GM18499 (cell line): ENCODE measurements at regions not wholly inside any gene's neighbourhood (a gene's known extent, or its start where the extent isn't known, plus 50 kb on each side); places are given as distances from the start of the nearest gene placed in this dataset.

Experiments
- ATAC-seq: cut with Tn5 transposase; IDR thresholded peaks from one replicate; pipeline ENCODE4 v1.9.1; 2021; ENCODE audit warnings: moderate number of reproducible peaks; ENCODE audit not compliant: insufficient read depth, unreplicated experiment

DNA sequence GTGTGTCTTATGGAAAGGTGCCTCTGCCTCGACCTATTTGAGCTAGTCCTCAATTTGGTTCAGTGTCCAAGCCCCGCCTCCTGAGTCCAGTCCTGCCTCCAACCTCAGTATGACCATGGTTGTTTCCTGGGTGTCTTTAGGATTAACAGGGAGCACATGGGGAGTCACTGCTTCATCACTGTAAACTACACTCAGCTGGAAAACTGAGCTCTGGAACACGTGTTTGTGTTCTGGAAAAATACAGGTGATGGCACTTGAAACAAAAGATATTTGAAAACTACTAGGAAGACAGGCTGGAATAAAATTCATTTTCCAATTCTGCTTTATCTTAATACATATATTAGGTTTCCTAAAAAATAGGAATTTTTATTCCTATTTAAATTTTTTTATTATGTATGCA is 1187.3 kb upstream of the TMEM132C start:
- ATAC-seq = no peak

DNA sequence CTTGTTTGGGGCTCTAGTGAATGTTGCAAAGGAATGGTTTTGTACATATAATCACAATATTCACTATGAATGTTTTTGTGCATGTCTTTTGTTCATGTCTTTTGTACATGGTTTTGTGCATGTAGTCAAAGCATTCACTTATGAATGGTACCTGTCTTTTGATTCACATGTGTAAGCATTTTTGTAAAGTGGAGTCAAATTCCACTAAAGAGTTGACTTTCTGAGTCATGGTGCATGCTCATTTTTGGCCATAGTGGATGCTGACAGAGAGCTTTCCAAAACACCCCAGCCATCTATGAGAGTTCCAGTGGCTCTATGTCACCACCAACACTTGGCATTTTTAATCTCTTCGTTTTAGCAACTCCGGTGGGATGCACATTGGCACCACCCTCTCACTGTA is 1185.9 kb upstream of the TMEM132C start:
- ATAC-seq = no peak

DNA sequence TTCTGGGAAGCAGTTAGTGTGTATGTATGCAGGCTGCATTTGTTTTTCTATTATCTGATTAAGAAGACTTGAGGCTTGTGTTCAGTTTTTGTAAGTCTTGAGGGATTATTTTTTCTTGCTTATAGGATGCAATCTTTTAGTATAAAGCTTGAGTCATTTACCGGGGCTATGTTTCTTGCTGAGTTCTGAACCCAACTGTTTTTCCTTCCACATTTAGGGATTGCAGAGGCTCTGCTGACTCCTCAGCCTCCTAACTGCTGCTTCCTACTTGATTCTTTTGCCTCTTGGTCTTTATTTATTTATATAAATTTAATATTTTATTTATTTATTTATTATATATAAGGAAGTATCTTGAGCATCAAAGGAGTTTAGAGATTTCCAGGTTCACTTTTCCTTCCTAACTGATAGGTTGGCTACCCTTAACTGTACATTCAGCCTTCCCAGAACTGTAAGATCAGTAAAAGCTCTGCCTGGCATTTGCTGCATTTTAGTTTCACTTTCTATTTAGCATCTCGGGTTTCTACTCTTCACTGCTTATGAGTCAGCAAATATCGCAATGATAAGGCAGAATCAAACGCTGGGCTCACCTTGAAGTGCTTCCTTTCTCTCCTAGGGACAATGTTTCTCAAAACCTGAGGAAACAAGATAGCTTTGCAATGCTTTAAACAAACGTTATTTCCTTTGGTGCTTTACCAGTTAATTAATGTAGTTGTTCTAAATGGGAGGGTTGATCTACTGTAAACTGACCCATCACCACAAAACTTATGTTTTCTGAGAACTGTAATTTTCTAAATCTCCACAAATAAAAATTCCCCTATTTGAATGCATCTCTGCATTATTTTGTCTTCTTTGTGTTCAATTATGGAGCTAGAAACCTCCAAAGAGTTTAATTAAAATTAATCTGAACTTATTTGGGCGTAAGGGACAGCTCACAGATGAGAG is 1183.7 kb upstream of the TMEM132C start:
- ATAC-seq = peak; percentile 99

DNA sequence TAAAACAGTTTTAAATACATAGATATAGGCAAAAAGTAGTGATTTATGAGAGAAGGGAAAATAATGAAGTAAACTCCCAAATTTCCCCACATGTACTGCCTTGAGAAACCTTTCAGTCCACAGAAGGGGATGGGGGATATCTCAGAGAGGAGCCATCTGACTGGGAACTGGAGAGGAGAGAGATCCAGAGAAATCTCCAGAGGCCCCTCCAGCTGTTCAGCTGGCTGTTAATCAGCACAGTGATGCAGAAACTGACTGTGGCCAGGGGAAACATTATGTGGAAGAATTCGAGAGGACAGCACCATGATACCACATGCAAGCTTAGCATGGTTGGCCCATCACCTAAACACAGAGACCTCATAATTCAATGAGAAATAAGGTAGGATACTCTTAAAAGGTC is 1165.9 kb upstream of the TMEM132C start:
- ATAC-seq = no peak

DNA sequence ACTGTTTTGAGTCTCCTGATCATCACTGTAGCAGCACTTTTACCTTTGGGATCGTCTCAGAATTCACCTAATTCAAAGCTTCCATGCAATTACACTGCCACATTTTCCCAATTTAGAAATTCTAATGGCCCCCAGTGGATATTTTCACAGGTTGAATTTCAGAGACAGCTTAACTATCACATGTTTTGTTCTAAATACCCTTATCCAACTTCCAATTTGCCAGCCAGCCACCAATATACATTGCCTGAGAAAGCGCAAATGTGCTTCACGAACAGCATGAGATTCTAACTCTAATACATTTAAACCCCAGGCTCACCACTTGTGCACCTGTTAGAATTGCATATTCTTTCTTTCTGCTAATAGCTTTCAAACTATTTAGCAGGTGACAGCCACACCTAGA is 1160.9 kb upstream of the TMEM132C start:
- ATAC-seq = no peak

DNA sequence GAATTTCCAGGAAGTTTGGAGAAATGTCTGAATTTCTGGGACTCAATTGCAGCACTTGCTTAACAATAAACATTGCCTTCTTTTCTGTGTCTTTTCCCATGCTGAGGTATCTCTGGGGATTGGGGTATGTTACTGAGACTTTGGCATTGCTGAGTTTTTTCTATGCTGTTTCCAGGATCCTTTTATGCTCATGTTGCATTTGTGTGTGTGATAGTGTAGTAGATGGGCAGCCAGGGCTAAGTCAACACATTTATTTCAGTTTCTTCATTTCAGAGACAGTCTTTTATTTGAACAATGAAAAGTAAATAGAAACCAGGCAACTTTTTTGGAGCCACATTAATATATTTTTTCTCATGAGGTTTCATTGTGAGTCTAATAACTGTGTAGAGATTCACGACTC is 1160.3 kb upstream of the TMEM132C start:
- ATAC-seq = no peak

DNA sequence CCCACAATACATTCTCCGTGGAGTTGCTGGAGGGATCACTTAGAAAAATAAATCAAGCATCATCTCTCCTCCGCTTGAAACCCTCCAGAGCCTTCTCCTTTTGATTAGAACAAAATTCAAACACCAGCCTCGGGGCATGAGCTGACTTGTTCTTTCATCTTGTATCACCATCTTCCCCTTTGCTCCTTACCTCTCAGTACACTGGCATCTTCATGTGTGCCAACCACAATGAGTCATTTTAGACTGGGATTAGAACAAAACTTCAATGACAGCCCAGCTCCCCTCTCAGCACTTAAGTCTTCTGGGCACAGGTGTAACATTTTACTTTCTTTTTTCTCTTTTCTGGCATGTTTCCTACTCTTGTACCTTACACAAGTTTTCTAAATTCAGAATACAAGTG is 1159.2 kb upstream of the TMEM132C start:
- no peak for ATAC-seq

DNA sequence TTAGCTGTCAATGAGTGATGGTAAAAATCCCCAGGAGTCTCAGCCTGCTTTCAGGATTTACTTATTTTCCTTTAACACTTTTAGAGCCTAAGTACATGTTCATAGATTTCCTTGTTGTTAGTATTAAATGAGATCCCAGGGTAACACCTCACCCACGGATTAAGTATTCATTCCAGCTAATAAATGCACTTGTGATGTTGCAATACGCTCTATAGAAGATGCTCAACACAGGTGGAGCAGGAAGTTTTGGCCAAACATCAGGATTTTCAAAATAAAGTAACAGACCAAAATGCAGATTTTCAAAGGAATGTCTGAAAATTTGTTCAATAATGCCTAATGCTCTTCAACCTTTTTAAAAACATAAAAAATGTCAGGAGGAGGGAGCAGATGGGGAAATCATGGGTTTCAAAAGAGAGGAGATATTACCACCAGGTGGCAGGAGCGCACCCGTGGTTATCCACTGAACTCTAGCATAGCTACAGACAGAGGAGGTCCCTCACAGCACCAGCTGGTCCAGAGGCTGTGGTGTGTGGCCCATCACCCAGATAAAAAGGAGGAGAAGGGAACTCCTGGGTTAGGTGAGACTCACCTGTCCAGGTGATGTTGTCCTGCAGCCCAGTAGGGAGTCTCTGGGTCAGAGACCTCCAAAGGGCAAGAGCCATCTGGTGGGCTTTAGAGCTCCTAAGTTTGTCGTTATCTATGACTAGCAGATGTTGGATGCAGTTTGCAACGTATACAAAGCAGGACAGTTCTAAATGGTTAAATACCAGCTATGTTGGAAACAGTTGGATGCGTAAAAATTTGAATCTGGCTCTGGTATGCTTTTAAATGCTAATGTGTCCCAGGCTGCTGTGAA is 1158.4 kb upstream of the TMEM132C start:
- no peak for ATAC-seq

DNA sequence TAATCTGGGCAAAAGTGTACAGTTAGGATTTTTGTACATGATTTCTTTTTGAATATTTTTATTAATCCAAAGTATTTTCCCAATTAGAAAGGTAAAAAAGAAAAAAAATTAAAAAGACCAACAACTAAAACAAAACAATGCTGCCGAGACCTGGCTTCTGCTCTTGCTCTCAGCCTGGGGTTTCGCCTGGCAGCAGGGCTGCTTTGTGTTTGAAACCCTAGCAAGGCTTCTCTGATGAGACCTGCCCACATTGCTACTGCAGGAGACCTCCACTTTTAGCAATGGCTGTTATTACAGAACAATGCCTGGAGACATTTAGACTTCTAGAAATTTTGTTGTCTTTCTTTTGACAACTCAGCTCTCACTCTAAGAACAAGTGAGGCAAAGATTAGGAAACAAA is 1153.0 kb upstream of the TMEM132C start:
- ATAC-seq = no peak

DNA sequence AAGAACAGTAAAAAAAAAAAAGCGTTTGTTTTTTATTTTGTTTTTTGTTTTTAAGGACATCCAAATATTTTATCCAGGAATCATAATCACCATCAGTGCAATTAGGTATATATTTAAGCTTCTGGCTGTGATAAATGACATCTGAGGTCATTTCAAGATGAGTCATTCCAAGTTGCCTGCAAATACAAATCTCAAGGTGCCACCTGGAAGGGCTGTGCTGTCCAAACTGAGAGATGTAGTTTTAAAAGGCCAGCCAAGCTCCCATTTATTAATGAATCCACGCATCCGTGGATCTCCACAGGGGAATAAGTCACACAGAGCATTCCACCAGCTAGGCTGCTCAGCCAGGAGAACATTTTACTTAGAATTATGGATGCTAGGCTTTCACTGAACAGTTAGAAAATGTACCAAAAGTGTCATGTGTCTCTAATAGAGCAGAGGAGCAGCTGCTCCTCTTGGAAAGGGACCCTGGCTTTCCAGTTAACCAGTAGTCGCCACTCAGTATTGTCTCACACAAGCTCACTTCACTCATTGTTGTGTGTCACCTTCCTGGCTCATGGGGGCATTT is 1151.4 kb upstream of the TMEM132C start:
- no peak for ATAC-seq

DNA sequence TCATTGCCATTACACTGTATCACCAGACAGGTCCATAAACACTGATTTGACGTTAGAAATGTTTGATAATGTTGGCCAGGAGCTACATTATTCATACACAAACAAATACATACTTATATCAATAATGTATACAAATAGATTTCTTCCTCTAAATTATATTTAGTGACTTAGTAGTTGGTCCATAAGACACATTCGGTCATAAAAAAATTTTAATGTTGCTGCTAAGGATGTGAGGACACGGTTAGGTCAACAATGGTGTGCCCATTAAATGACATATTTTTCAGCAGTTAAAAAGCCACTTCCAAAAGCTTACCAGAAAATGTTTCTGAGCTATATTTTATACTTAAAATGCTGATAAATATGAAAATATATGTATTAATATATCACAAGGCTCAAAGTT is 1148.7 kb upstream of the TMEM132C start:
- no peak for ATAC-seq

DNA sequence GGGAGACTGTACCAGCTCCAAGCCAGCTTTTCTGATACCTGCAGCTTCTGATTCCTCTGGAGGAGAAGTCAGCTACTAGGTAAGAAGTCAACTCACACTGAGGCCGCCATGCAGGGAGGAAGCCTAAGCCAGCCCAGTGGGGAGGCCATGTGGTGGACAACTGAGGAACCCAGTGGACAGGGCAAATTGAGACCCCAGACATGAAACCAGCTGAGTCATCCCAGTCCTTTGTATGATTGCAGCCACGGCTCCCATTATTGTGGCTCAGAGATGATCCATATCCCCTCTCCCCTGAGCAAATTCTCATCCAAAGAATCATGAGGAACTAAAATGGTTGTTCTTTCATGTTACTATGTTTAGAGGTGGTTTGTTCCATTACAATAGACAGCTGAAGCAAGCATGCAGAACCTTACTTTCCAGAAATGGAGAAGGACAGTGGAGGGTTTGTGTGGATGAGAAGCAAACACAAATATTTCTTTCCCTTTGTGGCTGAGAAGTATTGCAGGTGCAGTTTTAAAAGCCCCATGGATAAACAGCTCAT is 1147.3 kb upstream of the TMEM132C start:
- ATAC-seq = no peak

DNA sequence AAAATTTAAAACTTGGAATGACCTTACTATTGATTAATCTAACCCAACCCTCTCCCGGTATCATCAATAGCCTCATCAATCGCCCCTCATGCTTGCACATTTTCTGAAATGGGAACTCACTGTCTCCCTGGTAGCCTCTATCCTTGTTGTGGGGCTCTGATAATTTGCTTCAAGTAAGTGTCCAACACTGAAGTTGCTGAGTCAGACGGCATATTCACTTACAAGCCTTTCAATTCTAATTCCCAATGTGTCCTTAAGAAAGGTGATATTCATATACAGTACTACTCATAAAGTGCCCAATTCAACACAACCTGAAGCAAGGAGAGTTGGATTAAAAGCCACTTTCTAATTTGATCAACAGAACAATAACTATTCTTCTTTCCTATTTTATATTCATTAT is 1146.1 kb upstream of the TMEM132C start:
- ATAC-seq = no peak

DNA sequence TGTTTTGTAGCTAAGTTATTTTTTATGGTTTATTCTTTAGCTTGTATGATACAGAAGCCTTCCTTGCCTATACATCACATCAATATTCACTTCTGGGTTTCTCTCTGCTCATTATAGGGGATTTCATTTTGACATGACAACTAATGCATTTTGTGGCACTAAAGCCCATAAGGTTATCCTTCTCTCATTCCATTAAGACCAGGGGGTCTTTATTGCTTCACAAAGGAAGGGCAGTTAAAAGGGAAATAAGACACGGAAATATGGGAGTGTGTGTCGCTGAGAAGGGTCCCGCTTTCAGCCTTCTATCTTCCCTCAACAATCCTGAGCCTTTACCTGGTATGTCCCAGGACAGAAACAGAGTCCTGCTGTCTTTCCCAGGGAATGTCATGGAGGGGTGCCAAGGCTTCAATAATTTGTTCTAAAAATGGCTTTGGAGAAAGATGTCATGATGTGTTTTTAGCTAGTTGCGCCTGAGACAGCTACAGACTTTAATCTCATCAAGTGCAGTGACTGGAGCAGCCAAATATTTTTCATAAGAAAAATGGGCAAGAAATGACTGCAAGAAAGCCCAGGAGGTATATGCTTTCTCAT is 1145.4 kb upstream of the TMEM132C start:
- no peak for ATAC-seq

DNA sequence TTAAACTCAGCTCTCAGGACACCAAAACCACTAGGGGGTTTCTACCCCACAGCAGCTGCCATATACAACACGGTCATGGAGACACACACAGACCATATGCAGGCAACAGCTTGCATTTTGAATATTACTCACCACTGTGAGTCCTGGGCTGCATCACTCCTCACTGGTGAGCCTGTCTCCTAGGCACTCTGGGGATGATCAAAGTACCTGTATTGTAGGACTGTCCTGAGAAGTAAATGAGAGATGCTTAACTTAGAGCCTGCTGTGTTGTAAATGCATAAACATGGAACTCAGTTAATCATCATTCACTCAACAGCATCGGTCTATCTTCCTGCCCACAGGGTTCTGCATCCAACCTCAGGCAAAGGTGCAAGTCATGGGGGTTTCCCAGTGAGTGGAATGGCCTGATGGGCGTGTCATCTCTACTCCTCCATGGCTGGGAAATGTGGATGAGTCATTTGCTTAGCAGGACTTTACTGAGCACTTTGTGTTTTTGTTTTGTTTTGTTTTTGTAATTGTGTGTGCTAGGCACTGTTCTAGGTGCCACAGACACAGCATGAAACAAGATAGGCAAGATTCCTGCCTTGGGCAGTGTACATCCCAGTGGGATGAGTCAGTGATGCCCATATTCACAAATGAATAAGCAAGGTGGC is 1141.2 kb upstream of the TMEM132C start:
- peak; percentile 66 for ATAC-seq

DNA sequence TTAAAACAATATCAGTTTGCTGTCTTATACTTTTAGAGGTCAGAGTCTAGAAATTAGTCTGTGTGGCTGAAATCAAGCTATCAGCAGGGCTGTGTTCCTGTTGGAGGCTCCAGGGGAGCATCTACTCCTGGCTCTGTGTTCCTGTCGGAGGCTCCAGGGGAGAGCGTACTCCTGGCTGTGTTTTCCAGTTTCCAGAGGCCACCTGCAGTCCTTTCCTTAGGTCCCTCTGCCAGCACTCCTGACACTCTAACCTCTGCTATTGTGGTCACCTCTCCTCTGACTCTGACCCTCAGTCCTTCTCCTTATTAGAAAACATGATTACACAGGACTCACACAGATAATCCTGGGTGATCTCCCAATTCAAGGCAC is 1140.7 kb upstream of the TMEM132C start:
- no peak for ATAC-seq

DNA sequence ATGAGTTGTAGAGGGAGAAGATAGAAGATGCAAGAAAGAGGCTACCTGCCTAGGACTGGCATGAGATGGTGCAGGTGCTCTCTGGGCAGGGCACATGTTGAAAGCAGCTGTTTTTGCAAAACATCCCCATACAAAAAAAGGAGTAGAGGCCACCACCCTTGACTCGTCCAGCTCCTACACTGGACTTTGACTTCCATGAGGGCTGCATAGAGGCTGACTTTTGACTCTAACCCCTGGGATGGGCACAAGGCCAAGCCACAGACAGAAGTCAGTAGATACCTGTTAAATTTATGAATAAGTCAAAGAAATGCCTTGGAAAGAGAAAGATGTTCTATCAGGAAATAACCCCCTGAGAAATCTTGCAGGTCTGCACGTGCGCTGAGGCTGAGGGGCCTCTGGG is 1139.1 kb upstream of the TMEM132C start:
- ATAC-seq = no peak

DNA sequence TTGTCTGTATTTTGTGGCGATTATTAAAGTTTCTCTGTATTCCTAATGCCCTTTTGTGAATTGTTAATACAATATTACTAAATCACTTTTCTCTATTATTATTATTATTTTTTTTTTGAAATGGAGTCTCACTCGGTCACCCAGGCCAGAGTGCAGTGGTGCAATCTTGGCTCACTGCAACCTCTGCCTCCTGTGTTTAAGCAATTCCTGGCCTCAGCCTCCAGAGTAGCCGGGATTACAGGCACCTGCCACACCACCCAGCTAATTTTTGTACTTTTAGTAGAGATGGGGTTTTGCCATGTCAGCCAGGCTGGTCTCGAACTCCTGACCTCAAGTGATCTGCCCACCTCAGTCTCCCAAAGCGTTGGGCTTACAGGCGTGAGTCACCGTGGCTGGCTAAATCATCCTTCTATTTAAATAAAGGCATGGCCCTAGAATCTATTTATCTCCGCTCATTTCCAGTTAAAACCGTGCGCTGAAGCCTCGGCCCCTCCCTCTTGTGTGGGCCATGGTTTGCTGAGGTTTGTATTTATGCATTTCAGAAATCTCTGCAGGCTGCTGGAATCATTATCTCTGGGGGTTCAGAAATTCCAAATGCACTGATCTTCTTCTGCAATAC is 1136.4 kb upstream of the TMEM132C start:
- no peak for ATAC-seq

DNA sequence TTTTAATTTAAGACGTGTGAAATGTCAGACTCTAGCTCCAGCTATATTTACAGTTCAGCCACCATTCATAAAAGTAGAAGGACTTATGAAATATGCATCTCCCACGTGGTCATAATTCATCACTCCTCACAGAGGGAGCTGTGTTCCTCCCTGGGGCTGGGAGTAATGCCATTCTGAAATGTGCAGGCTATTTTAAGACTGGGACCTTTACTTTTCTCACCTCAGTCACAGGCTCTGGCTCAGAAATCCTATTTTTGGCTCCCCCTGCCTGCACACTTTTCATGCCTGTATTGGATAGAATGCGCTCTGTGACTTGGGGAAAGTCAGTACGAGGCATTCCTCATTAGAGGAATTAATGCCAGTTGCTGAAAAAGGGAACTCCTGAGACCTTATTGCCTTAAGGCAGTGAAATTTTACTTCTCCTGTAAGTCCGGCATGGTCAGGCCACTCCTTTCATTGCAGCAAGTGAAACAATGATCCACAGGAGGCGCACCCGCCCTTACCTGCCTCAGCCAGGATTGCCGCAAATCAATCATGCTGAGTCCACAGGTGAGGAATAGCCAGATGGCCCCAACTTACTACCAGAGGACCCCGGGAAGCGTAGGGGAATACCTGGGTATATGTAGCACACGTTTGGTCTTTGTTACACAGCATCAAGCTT is 1133.2 kb upstream of the TMEM132C start:
- no peak for ATAC-seq
